ENCODE measurements at regions not wholly inside any gene's neighbourhood (a gene's known extent, or its start where the extent isn't known, plus 50 kb on each side); places are given as distances from the start of the nearest gene placed in this dataset.

DNA sequence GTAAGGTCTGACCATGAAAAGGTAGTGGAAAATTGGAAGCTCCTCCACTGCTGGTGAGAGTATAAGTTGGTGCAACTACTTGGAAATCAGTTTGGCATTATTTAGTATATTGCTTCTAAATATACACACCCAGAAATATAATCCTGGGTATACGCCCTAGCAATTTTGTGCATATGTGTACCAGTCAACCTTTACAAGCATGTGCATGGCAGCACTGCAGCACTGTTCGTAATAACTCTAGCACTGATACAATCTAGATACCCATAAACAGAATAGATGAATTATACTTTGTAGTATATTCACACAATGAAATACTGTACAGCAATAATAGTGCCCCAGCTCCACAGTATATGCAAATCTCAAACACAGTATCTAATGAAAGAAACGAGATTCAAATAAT lies 265.9 kb downstream of the EMP1 start:
- Histone ChIP-seq H2AK5ac (ENCODE audit: low read length) (no peak overlapping the region), H2AFZ (ENCODE audit: insufficient read depth, low read length, poor library complexity) (no peak overlapping the region), H3K36me3 (ENCODE audit: control insufficient read depth in 1 of 2, insufficient read depth in 2 of 2, low read length in 2 of 2) (no peaks in the 10 kb centered on the region), H3K4me2 (ENCODE audit: low read length) (no peak overlapping the region), H3K23ac (ENCODE audit: low read length) (no peak overlapping the region), H3K27ac (ENCODE audit: low read depth, low read length) (no peak overlapping the region), H3K4me3 (ENCODE audit: low read depth, low read length) (no peak overlapping the region), H3K18ac (ENCODE audit: low read length) (no peak overlapping the region), H2BK120ac (ENCODE audit: insufficient read depth, low read length, poor library complexity) (no peak overlapping the region), H4K12ac (ENCODE audit: low read depth, low read length) (no peak overlapping the region), H2BK5ac (ENCODE audit: low read depth, low read length, poor library complexity) (no peak overlapping the region), H3K79me1 (ENCODE audit: low read length) (no peaks in the 10 kb centered on the region), H3K4me1 (ENCODE audit: control insufficient read depth in 1 of 2, insufficient read depth in 2 of 2, low read length in 2 of 2) (no peaks in the 10 kb centered on the region), H3K14ac (ENCODE audit: low read length) (no peak overlapping the region), H3K27me3 (ENCODE audit: insufficient read depth, low read length) (no peaks in the 10 kb centered on the region), H3K4ac (ENCODE audit: low read depth, low read length) (no peak overlapping the region), H4K91ac (ENCODE audit: low read depth, low read length) (no peak overlapping the region), H2BK12ac (ENCODE audit: low read length) (no peak overlapping the region), H3K9me3 (ENCODE audit: insufficient read depth, low read depth, low read length) (no peaks in the 10 kb centered on the region), H4K8ac (ENCODE audit: low read depth, low read length) (no peak overlapping the region), H3K9ac (ENCODE audit: low read length) (no peak overlapping the region), H3K79me2 (ENCODE audit: control insufficient read depth, insufficient read depth, low read length, poor library complexity) (no peaks in the 10 kb centered on the region)
- DNase-seq, result no peak
- no CpG with 5 or more reads among the region's 3 CpGs for WGBS (ENCODE audit: extremely low coverage, insufficient coverage, insufficient read length)

DNA sequence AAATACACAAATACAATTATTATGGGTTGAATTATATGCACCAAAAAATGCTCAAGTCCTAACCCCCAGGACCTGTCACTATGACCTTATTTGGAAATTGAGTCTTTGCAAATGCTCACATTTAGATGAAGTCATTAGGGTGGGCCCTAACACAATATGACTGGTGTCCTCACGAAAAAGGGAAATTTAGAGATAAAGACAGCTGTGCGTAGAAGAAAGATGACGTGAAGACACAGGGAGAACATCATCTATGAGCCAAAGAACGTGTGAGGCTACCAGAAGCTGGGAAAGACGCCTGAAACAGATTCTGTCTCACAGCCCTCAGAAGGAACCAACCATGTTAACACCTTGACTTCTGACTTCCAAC lies 259.2 kb downstream of the EMP1 start:
- Histone ChIP-seq H3K23ac (ENCODE audit: low read length) (no peak overlapping the region), H2AK5ac (ENCODE audit: low read length) (no peak overlapping the region), H3K9ac (ENCODE audit: low read length) (no peak overlapping the region), H2BK12ac (ENCODE audit: low read length) (no peak overlapping the region), H3K14ac (ENCODE audit: low read length) (no peak overlapping the region), H3K27ac (ENCODE audit: low read depth, low read length) (no peak overlapping the region), H3K36me3 (ENCODE audit: control insufficient read depth in 1 of 2, insufficient read depth in 2 of 2, low read length in 2 of 2) (no peaks in the 10 kb centered on the region), H3K79me2 (ENCODE audit: control insufficient read depth, insufficient read depth, low read length, poor library complexity) (no peaks in the 10 kb centered on the region), H3K4me3 (ENCODE audit: low read depth, low read length) (no peak overlapping the region), H3K18ac (ENCODE audit: low read length) (no peak overlapping the region), H2AFZ (ENCODE audit: insufficient read depth, low read length, poor library complexity) (no peak overlapping the region), H3K4ac (ENCODE audit: low read depth, low read length) (no peak overlapping the region), H4K8ac (ENCODE audit: low read depth, low read length) (no peak overlapping the region), H4K91ac (ENCODE audit: low read depth, low read length) (no peak overlapping the region), H2BK120ac (ENCODE audit: insufficient read depth, low read length, poor library complexity) (no peak overlapping the region), H4K12ac (ENCODE audit: low read depth, low read length) (no peak overlapping the region), H3K27me3 (ENCODE audit: insufficient read depth, low read length) (peaks cover 2% of the 10 kb centered on the region), H3K4me2 (ENCODE audit: low read length) (no peak overlapping the region), H2BK5ac (ENCODE audit: low read depth, low read length, poor library complexity) (no peak overlapping the region), H3K79me1 (ENCODE audit: low read length) (no peaks in the 10 kb centered on the region), H3K4me1 (ENCODE audit: control insufficient read depth in 1 of 2, insufficient read depth in 2 of 2, low read length in 2 of 2) (no peaks in the 10 kb centered on the region), H3K9me3 (ENCODE audit: insufficient read depth, low read depth, low read length) (no peaks in the 10 kb centered on the region)
- DNase-seq, result no peak
- no CpG with 5 or more reads among the region's 5 CpGs for WGBS (ENCODE audit: extremely low coverage, insufficient coverage, insufficient read length)

DNA sequence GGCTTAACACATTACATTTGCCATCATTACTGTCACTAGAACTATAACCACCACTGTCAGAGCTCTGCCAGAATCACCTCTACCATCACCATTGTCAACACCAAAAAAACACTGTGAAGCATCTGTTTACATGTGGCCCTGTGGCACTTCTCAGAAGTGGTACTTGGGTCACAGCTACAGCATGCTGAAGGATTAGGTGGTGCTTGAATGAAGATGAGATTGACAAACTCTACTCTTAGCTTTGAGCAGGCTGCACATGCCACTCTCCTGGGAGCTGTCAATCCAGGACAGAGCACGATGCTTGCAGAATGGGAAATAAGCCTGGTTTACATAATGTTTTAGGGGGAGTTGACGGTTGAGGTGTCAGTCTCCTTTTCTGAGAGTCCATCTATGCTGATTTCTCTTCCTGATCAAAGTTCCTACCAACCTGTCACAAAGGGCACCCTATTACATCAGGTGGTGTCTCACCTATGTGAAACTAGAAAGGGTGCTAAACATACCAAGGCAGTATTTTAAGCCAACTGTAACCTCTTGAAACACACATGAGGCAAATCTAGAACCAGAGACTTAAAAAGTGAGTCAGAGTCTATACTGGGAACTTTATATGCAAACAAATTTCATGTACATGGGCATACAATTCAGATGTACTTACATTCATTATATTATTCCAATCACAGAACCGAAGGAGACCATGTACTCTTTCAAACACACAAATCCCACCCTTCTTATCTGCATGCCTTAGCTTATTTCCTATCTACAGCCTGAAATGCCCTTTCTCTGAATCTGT lies 258.7 kb downstream of the EMP1 start:
- Histone ChIP-seq H2AK5ac (ENCODE audit: low read length) (no peak overlapping the region), H3K79me2 (ENCODE audit: control insufficient read depth, insufficient read depth, low read length, poor library complexity) (no peaks in the 10 kb centered on the region), H3K14ac (ENCODE audit: low read length) (no peak overlapping the region), H3K9ac (ENCODE audit: low read length) (no peak overlapping the region), H3K36me3 (ENCODE audit: control insufficient read depth in 1 of 2, insufficient read depth in 2 of 2, low read length in 2 of 2) (no peaks in the 10 kb centered on the region), H4K8ac (ENCODE audit: low read depth, low read length) (no peak overlapping the region), H4K91ac (ENCODE audit: low read depth, low read length) (no peak overlapping the region), H3K23ac (ENCODE audit: low read length) (no peak overlapping the region), H3K4me1 (ENCODE audit: control insufficient read depth in 1 of 2, insufficient read depth in 2 of 2, low read length in 2 of 2) (no peaks in the 10 kb centered on the region), H4K12ac (ENCODE audit: low read depth, low read length) (no peak overlapping the region), H2BK120ac (ENCODE audit: insufficient read depth, low read length, poor library complexity) (no peak overlapping the region), H3K18ac (ENCODE audit: low read length) (no peak overlapping the region), H3K4ac (ENCODE audit: low read depth, low read length) (no peak overlapping the region), H2AFZ (ENCODE audit: insufficient read depth, low read length, poor library complexity) (no peak overlapping the region), H2BK12ac (ENCODE audit: low read length) (no peak overlapping the region), H3K9me3 (ENCODE audit: insufficient read depth, low read depth, low read length) (no peaks in the 10 kb centered on the region), H3K4me2 (ENCODE audit: low read length) (no peak overlapping the region), H3K79me1 (ENCODE audit: low read length) (no peaks in the 10 kb centered on the region), H2BK5ac (ENCODE audit: low read depth, low read length, poor library complexity) (no peak overlapping the region), H3K4me3 (ENCODE audit: low read depth, low read length) (no peak overlapping the region), H3K27me3 (ENCODE audit: insufficient read depth, low read length) (peaks cover 2% of the 10 kb centered on the region), H3K27ac (ENCODE audit: low read depth, low read length) (no peak overlapping the region)
- WGBS (ENCODE audit: extremely low coverage, insufficient coverage, insufficient read length), result no CpG with 5 or more reads among the region's 3 CpGs
- no peak for DNase-seq

DNA sequence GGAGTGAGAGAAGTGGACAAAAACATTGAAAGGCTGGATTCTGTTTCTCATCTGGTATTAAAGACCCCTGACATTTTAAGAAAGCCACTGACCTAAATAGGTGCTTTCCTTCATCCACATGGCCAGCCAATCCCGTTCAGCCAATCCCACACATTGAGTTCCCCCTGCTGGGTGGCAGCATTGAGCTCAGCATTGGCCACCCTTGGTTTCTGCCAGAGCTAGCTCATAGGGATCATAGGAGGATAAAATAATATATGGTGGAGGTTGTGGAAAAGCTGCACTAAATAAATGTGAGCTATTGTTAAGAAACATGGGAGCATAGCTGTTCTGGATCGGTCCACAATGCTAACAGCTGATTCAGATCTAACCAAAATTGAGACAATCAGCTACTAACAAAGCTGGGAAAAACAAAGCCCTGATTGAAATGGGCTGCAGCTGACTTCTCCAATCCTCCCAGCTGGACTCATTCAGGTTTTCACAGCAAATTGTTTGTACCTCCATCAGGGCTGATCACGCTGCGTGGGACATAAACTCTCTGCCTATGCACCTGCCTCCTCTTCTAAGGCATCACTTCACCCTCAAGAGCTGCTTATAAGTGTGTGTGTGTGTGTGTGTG lies 256.5 kb downstream of the EMP1 start:
- H2BK5ac ChIP-seq (ENCODE audit: low read depth, low read length, poor library complexity), result no peak overlapping the region
- H3K79me2 ChIP-seq (ENCODE audit: control insufficient read depth, insufficient read depth, low read length, poor library complexity), result no peaks in the 10 kb centered on the region
- H2BK120ac ChIP-seq (ENCODE audit: insufficient read depth, low read length, poor library complexity), result no peak overlapping the region
- peaks cover 2% of the 10 kb centered on the region for H3K27me3 ChIP-seq (ENCODE audit: insufficient read depth, low read length)
- H3K36me3 ChIP-seq (ENCODE audit: control insufficient read depth in 1 of 2, insufficient read depth in 2 of 2, low read length in 2 of 2), result no peaks in the 10 kb centered on the region
- no peak overlapping the region for H3K23ac ChIP-seq (ENCODE audit: low read length)
- no peak overlapping the region for H3K4me2 ChIP-seq (ENCODE audit: low read length)
- DNase-seq, result no peak
- no peak overlapping the region for H3K27ac ChIP-seq (ENCODE audit: low read depth, low read length)
- H3K79me1 ChIP-seq (ENCODE audit: low read length), result no peaks in the 10 kb centered on the region
- no peak overlapping the region for H4K8ac ChIP-seq (ENCODE audit: low read depth, low read length)
- H2AK5ac ChIP-seq (ENCODE audit: low read length), result no peak overlapping the region
- no peaks in the 10 kb centered on the region for H3K9me3 ChIP-seq (ENCODE audit: insufficient read depth, low read depth, low read length)
- H3K4me1 ChIP-seq (ENCODE audit: control insufficient read depth in 1 of 2, insufficient read depth in 2 of 2, low read length in 2 of 2), result no peaks in the 10 kb centered on the region
- no peak overlapping the region for H3K4ac ChIP-seq (ENCODE audit: low read depth, low read length)
- no peak overlapping the region for H3K4me3 ChIP-seq (ENCODE audit: low read depth, low read length)
- H3K14ac ChIP-seq (ENCODE audit: low read length), result no peak overlapping the region
- no peak overlapping the region for H2BK12ac ChIP-seq (ENCODE audit: low read length)
- H3K9ac ChIP-seq (ENCODE audit: low read length), result no peak overlapping the region
- no peak overlapping the region for H4K91ac ChIP-seq (ENCODE audit: low read depth, low read length)
- no peak overlapping the region for H2AFZ ChIP-seq (ENCODE audit: insufficient read depth, low read length, poor library complexity)
- no peak overlapping the region for H3K18ac ChIP-seq (ENCODE audit: low read length)
- no peak overlapping the region for H4K12ac ChIP-seq (ENCODE audit: low read depth, low read length)
- no CpG with 5 or more reads among the region's 4 CpGs for WGBS (ENCODE audit: extremely low coverage, insufficient coverage, insufficient read length)
